Hepatocyte (in vitro differentiated cells): ENCODE measurements at regions not wholly inside any gene's neighbourhood (a gene's known extent, or its start where the extent isn't known, plus 50 kb on each side); places are given as distances from the start of the nearest gene placed in this dataset.

Experiments
- DNase-seq: peaks from one replicate; pipeline ENCODE4 v3.0.0-alpha.2; 2016; ENCODE audit warnings: low spot score
- H2AFZ ChIP-seq: fragments of 200-600 bp; sonication (generic); 2 replicates; pipeline ENCODE4 v1.6.0; 2016; ENCODE audit warnings: antibody characterized with exemption, mild to moderate bottlenecking
- H3K27ac ChIP-seq: fragments of 200-600 bp; sonication (generic); 2 replicates; pipeline ENCODE4 v1.5.1; 2016; ENCODE audit warnings: mild to moderate bottlenecking
- H3K27me3 ChIP-seq: fragments of 200-600 bp; sonication (generic); 2 replicates; pipeline ENCODE4 v1.6.1; 2016
- H3K36me3 ChIP-seq: fragments of 200-600 bp; sonication (generic); replicated peaks from 2 replicates; pipeline ENCODE4 v1.5.1; 2016; ENCODE audit warnings: low read depth; ENCODE audit not compliant: insufficient read depth
- H3K4me1 ChIP-seq: fragments of 200-600 bp; sonication (generic); 2 replicates; pipeline ENCODE4 v1.5.1; 2016; ENCODE audit warnings: mild to moderate bottlenecking, moderate library complexity; ENCODE audit not compliant: insufficient read depth
- H3K4me2 ChIP-seq: fragments of 200-600 bp; sonication (generic); 2 replicates; pipeline ENCODE4 v1.6.0; 2016
- H3K4me3 ChIP-seq: fragments of 200-600 bp; sonication (generic); 2 replicates; pipeline ENCODE4 v1.5.1; 2016; ENCODE audit warnings: mild to moderate bottlenecking
- H3K79me2 ChIP-seq: fragments of 200-600 bp; sonication (generic); 2 replicates; pipeline ENCODE4 v1.6.0; 2017; ENCODE audit warnings: mild to moderate bottlenecking
- H3K9me2 ChIP-seq: fragments of 200-600 bp; sonication (generic); replicated peaks from 2 replicates; pipeline ENCODE4 v1.6.0; 2017; ENCODE audit warnings: mild to moderate bottlenecking; ENCODE audit not compliant: insufficient read depth
- H3K9me3 ChIP-seq: fragments of 200-600 bp; sonication (generic); 2 replicates; pipeline ENCODE4 v1.5.1; 2016; ENCODE audit warnings: low read depth, mild to moderate bottlenecking
- H4K20me1 ChIP-seq: fragments of 200-600 bp; sonication (generic); 2 replicates; pipeline ENCODE4 v1.6.0; 2016; ENCODE audit warnings: mild to moderate bottlenecking; ENCODE audit not compliant: insufficient read depth, poor library complexity, severe bottlenecking
- EZH2 ChIP-seq: fragments of 200-600 bp; sonication (generic); IDR thresholded peaks from 2 replicates; pipeline ENCODE4 v1.6.1; 2016; ENCODE audit warnings: antibody characterized with exemption, mild to moderate bottlenecking, borderline replicate concordance
- EZH2phosphoT487 ChIP-seq: fragments of 200-600 bp; sonication (generic); IDR thresholded peaks from one replicate; pipeline ENCODE4 v1.6.1; 2018; ENCODE audit warnings: antibody characterized with exemption, mild to moderate bottlenecking, low read depth, moderate library complexity; ENCODE audit not compliant: unreplicated experiment, severe bottlenecking
- WGBS: methylation state at CpG from one replicate; pipeline ENCODE4 v1.1.6; 2016; ENCODE audit warnings: low lambda C conversion rate; ENCODE audit errors: missing lambda C conversion rate; 5-methylcytosine and 5-hydroxymethylcytosine counted together
- TF ChIP-seq, protein P1 (sequence below): fragments of 200-600 bp; sonication (generic); IDR thresholded peaks from 2 replicates; pipeline ENCODE4 v1.5.1; 2016; ENCODE audit warnings: antibody characterized with exemption, mild to moderate bottlenecking; ENCODE audit not compliant: poor library complexity

DNA sequence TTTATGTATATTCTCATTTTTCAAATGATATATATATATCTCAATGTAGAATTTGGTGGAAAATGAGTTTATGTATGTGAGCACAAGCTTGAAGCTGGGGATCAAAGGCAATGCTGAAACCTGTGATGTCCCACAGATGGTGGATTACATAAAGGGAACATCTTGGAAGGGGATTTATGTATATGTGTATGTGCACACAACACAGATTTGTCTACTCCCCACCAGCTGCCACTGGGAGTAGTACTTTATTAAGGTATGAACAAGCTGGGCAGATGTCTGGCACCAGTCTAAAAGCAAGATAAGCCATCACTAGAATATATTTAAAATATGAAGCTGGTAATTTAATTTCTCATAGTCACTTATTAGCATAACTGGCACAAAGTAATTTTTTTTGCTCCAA lies 895.6 kb downstream of the SLC6A15 start:
- Histone ChIP-seq H3K4me1 (no peaks in the 10 kb centered on the region), H4K20me1 (no peaks in the 10 kb centered on the region), H2AFZ (no peak overlapping the region), H3K4me3 (no peak overlapping the region), H3K9me2 (no peaks in the 10 kb centered on the region), H3K4me2 (no peak overlapping the region), H3K36me3 (no peaks in the 10 kb centered on the region), H3K9me3 (no peaks in the 10 kb centered on the region), H3K27me3 (no peaks in the 10 kb centered on the region), H3K27ac (no peak overlapping the region), H3K79me2 (no peaks in the 10 kb centered on the region)
- no peak for DNase-seq
- TF ChIP-seq, protein P1, sequence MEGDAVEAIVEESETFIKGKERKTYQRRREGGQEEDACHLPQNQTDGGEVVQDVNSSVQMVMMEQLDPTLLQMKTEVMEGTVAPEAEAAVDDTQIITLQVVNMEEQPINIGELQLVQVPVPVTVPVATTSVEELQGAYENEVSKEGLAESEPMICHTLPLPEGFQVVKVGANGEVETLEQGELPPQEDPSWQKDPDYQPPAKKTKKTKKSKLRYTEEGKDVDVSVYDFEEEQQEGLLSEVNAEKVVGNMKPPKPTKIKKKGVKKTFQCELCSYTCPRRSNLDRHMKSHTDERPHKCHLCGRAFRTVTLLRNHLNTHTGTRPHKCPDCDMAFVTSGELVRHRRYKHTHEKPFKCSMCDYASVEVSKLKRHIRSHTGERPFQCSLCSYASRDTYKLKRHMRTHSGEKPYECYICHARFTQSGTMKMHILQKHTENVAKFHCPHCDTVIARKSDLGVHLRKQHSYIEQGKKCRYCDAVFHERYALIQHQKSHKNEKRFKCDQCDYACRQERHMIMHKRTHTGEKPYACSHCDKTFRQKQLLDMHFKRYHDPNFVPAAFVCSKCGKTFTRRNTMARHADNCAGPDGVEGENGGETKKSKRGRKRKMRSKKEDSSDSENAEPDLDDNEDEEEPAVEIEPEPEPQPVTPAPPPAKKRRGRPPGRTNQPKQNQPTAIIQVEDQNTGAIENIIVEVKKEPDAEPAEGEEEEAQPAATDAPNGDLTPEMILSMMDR, result no peak
- TF ChIP-seq EZH2, result no peak
- no peak for TF ChIP-seq EZH2phosphoT487

GRCh38 chr12:83997423-83997822 lies 915.2 kb downstream of the SLC6A15 start:
- no peak for TF ChIP-seq EZH2phosphoT487
- no peak for TF ChIP-seq EZH2
- TF ChIP-seq, protein P1, result no peak
- Histone ChIP-seq H3K9me3 (no peaks in the 10 kb centered on the region), H3K27me3 (no peaks in the 10 kb centered on the region), H3K36me3 (no peaks in the 10 kb centered on the region), H3K79me2 (no peaks in the 10 kb centered on the region), H3K4me2 (no peak overlapping the region), H4K20me1 (no peaks in the 10 kb centered on the region), H2AFZ (no peak overlapping the region), H3K4me3 (no peak overlapping the region), H3K4me1 (no peaks in the 10 kb centered on the region), H3K27ac (no peak overlapping the region), H3K9me2 (no peaks in the 10 kb centered on the region)
- no peak for DNase-seq

- 81% methylated on average over 1 of the region's 1 CpG for WGBS
- Histone ChIP-seq H3K27ac (no peak overlapping the region), H3K4me1 (no peaks in the 10 kb centered on the region), H3K4me3 (no peak overlapping the region), H3K27me3 (no peaks in the 10 kb centered on the region), H3K79me2 (no peaks in the 10 kb centered on the region), H3K4me2 (no peak overlapping the region), H4K20me1 (no peaks in the 10 kb centered on the region), H3K9me2 (no peaks in the 10 kb centered on the region), H2AFZ (no peak overlapping the region), H3K9me3 (no peaks in the 10 kb centered on the region), H3K36me3 (no peaks in the 10 kb centered on the region)
- TF ChIP-seq, protein P1, result no peak
- TF ChIP-seq EZH2 (no peak), EZH2phosphoT487 (no peak)
- no peak for DNase-seq
These were observed 915.9 kb downstream of the SLC6A15 start for GRCh38 chr12:83996671-83997070.

DNA sequence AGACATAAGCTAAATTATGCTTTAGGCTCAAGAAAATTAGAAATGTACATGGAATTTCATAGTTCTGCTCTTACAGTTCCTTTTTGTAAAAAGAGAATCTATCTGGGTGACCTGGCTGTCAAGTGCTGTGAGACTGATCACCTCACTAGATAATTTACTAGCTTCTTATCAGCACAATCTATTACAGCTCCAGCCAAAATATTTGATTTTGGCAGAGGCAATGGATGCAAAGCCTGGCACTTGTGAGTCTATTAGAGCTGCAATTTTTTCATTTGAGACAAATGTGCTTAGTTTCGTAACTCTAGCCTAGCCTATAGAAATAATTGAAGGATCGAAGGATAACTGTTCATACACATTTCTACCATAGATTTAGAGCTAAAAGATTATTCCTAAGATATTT lies 927.5 kb downstream of the SLC6A15 start:
- DNase-seq, result no peak
- TF ChIP-seq EZH2, result no peak
- TF ChIP-seq, protein P1, result no peak
- TF ChIP-seq EZH2phosphoT487, result no peak
- Histone ChIP-seq H3K79me2 (no peaks in the 10 kb centered on the region), H3K27me3 (no peaks in the 10 kb centered on the region), H3K27ac (no peak overlapping the region), H3K9me3 (no peaks in the 10 kb centered on the region), H3K4me1 (no peaks in the 10 kb centered on the region), H2AFZ (no peak overlapping the region), H3K4me2 (no peak overlapping the region), H4K20me1 (no peaks in the 10 kb centered on the region), H3K9me2 (no peaks in the 10 kb centered on the region), H3K4me3 (no peak overlapping the region), H3K36me3 (no peaks in the 10 kb centered on the region)
- WGBS, result 87% methylated on average over 2 of the region's 2 CpGs
